Kidney epithelial cell (primary cell): ENCODE measurements at regions not wholly inside any gene's neighbourhood (a gene's known extent, or its start where the extent isn't known, plus 50 kb on each side); places are given as distances from the start of the nearest gene placed in this dataset.

Source experiments
- DNase-seq: peaks from one replicate; pipeline ENCODE4 v3.0.0-alpha.2; 2010; ENCODE audit warnings: low read depth
- H3K27me3 ChIP-seq: 2 replicates; pipeline ENCODE4 v1.6.0; 2011; ENCODE audit warnings: low read length; ENCODE audit not compliant: control insufficient read depth, insufficient read depth
- H3K36me3 ChIP-seq: 2 replicates; pipeline ENCODE4 v1.5.1; 2011; ENCODE audit warnings: low read length; ENCODE audit not compliant: control insufficient read depth, insufficient read depth
- H3K4me3 ChIP-seq: 2 replicates; pipeline ENCODE4 v1.5.1; 2011; ENCODE audit warnings: low read depth, mild to moderate bottlenecking, control low read depth, low read length
- CTCF ChIP-seq: IDR thresholded peaks from 2 replicates; pipeline ENCODE4 v1.5.1; 2011; ENCODE audit warnings: mild to moderate bottlenecking, moderate library complexity, low read length, control low read depth, inconsistent platforms; ENCODE audit not compliant: insufficient read depth, poor library complexity, severe bottlenecking

- Histone ChIP-seq H3K36me3 (no peaks in the 10 kb centered on the region), H3K4me3 (no peak overlapping the region), H3K27me3 (no peaks in the 10 kb centered on the region)
- DNase-seq: no peak
- TF ChIP-seq CTCF: no peak
Observed at GRCh38 chr1:234844479-234845031, 234.6 kb upstream of the IRF2BP2 start.

- Histone ChIP-seq H3K4me3 (no peak overlapping the region), H3K27me3 (no peaks in the 10 kb centered on the region), H3K36me3 (no peaks in the 10 kb centered on the region)
- no peak for DNase-seq
- TF ChIP-seq CTCF: no peak
Observed at GRCh38 chr1:234843946-234844345, 234.0 kb upstream of the IRF2BP2 start.

DNA sequence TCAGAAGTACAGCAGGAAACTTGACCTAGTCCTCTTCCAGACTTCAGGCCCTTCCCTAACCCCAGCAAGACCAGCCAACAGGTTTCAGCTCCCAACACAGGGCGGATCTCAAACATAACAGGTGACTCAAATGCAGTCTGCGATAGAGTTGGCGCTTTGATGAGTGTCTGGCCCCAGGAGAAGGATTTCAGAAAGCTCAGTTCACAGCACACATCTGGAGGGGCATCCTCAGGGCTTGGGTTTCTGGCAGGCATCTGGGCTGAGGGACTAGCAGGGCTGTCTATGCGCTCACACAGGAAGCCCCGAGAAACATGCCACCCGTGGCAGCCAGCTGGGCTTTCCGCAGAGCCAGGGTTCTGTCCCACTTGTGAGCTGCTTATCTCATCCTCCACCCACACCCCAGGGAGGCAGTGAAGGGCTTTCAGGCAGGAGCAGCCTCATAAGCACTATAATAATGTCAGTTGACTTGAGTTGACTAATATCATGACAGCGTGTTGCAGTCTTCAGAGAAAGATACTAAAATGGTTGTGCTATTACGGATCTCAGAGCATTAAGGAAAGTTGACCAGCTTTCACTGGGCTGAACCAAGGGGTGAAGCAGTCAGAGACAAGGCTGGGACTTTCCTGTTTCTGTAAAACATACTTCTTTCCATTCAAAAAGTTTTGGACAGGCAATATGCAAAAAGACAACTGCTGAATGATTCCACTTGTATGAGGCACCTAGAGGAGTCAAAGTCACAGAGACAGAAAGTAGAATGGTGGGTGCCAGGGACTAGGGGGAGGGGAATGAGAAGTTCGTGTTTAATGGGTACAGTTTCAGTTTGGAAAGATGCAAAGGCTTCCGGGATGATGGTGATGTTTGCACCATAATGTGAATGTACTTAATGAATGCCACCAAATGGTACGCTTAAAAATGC, 233.0 kb upstream of the IRF2BP2 start:
- no peak for TF ChIP-seq CTCF
- no peak for DNase-seq
- no peak overlapping the region for H3K4me3 ChIP-seq
- no peaks in the 10 kb centered on the region for H3K36me3 ChIP-seq
- H3K27me3 ChIP-seq: no peaks in the 10 kb centered on the region

GRCh38 chr1:234841710-234842231, 231.8 kb upstream of the IRF2BP2 start:
- H3K36me3 ChIP-seq: no peaks in the 10 kb centered on the region
- no peak for TF ChIP-seq CTCF
- no peaks in the 10 kb centered on the region for H3K27me3 ChIP-seq
- H3K4me3 ChIP-seq: no peak overlapping the region
- no peak for DNase-seq

- Histone ChIP-seq H3K4me3 (no peak overlapping the region), H3K36me3 (no peaks in the 10 kb centered on the region), H3K27me3 (no peaks in the 10 kb centered on the region)
- TF ChIP-seq CTCF: no peak
- no peak for DNase-seq
Observed at GRCh38 chr1:234841281-234841680, 231.3 kb upstream of the IRF2BP2 start.
